Stimulated activated CD4-positive, alpha-beta T cell treated with anti-CD3 and anti-CD28 coated beads, Interleukin-12 subunit alpha, Interleukin-12 subunit beta, amount 100 ng/mL, for 48 hours (primary cell): ENCODE measurements at regions not wholly inside any gene's neighbourhood (a gene's known extent, or its start where the extent isn't known, plus 50 kb on each side); places are given as distances from the start of the nearest gene placed in this dataset.

Source experiments
- DNase-seq, 3 donors: peaks; one replicate each; pipeline ENCODE4 v3.0.0-alpha.2; 2020; ENCODE audit warnings: low read depth in 2 of 3, low spot score in 1 of 3

DNA sequence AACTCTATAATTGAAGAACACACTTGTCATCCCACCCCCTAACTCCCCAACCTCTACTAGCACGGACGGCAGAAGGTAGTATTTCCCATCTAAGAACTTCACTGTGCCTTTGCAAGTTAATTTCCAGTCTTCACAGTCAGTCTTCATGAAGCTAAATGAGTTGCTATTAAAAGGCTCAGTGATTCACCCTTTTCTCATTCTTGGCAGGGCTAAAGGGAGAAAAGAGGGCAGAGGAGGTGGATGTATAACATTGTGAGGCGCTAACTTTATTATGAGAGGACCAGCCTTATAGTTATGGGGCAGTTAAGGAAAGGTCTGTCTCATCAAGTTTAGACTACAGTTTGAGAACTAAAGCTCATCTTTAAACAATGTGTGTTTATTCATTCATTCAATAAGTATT, 161.0 kb upstream of the S100G start:
- no peak for DNase-seq

DNA sequence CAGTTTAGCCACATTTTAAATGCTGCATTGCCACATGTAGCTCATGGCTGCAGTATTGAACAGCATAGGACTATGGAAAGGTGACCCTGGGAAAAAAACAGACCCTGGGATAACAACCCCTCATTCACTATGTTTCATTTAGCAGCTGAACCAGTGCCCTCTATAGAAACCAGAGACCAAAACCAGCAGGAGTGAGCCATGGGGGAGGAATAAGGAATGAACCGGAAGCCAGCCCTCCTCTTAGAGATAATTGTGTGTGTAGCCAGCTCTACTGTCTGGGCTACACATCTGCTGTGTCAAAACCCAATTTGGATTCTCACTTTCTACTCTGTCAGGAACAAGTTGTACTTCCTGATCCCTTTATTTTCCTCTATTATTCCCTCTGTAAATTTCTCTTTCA, 158.5 kb upstream of the S100G start:
- no peak for DNase-seq

DNA sequence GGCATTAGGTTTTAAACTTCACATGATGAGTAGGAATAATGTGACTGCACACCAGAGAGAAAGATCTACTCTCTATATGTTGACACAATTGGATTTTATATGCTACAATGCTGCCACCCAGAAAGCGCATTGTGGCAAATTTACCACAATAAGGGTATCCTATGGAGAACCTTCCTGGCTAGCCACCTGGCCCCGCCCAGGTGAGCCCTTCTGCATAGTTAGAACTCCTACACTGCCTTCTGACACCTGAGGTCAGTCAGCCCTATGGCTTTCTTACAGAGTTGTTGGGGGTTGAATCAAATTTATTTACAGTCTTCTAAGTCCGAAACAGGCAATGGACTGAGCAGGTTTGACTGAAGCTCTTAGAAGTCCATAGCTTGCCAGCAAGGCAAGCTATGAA, 153.8 kb upstream of the S100G start:
- no peak for DNase-seq

- no peak for DNase-seq
Measured at GRCh38 chrX:16511796-16512776, 137.9 kb upstream of the S100G start.

DNA sequence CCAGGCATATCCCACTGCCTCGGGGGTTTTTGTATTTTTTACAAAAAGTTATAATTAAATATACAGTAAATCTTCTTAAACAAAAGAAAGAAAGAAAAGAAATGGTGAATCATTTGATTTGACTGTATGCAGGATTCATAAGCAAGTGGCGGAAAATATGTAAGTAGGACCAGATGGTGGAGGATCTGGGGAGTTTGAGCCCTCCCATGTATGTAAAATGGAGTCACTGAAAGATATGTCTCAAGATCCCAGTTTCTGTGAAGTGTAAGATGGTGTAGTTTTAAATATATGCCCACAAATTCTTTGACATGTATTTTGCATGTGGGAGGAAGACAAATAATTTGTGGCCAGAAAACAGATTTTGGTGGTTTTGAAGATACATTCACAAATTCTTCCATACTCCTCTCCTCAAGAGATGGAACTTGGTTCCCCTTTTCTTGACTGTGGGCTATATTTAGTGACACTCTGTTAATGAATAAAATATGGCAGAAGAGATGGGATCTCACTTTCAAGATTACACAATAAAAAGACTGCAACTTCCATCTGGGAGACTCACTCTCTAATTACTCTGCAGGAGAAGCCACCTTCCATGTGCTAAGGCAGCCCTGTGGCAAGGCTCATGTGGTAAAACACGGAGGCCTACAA, 133.6 kb upstream of the S100G start:
- DNase-seq: no peak

DNA sequence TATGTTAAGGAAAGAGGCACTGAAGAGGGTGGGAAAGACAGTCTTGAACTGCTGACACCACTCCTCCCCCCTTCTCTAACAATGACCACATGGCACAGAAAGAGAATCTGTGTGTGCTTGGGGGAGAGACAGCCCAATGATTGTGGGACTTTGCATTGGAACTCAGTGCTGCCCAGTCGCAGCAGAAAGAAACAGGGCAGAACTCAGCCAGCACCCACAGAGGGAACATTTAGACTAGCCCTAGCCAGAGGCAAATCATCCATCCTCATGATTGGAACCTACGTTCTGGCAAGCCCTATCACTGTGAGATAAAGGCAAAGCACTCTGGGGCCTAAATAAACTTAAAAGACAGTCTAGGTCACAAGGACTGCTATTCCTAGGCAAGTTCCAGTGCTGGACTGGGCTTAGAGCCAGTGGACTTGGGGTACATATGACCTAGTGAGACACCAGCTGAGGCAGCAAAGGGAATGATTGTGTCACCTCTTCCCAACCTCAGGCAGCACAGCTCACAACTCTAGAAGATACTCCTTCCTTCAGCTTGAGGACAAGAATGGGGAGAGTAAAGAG, 132.8 kb upstream of the S100G start:
- DNase-seq: no peak

GRCh38 chrX:16518131-16518530, 131.8 kb upstream of the S100G start:
- no peak for DNase-seq

- DNase-seq: no peak
Measured at GRCh38 chrX:16524316-16524715, 125.6 kb upstream of the S100G start.

GRCh38 chrX:16526003-16526402, 124.0 kb upstream of the S100G start:
- DNase-seq: no peak

- DNase-seq: peak in 2 of 3 donors; percentile 17 to 20
Measured at GRCh38 chrX:16528620-16529019, 121.3 kb upstream of the S100G start.
